ENCODE measurements at regions not wholly inside any gene's neighbourhood (a gene's known extent, or its start where the extent isn't known, plus 50 kb on each side); places are given as distances from the start of the nearest gene placed in this dataset.
"Not testable (repeated sequence)": the region's sequence is repeated elsewhere in the genome, so short reads cannot be mapped to it uniquely, and the experiment has no call there.

DNA sequence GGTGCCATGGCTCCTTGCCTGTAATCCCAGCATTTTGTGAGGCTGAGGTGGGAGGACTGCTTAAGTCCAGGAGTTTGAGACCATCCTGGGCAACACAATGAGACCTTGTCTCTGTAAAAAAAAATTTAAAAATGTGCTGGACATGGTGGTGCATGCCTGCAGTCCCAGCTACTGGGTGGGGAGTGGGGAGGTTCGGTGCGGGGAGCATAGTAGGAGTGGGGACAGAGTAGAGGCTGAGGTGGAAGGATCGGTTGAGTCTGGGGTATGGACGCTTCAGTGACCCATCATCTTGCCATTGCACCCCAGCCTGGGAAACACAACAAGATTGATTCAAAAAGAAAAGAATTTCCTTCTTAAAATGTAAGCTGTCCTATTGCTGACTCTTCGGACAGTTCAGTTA, 1490.0 kb upstream of the GBE1 start:
- DNase-seq (ENCODE audit: low read depth), result no peak

GRCh38 chr3:83250613-83251012, 1489.2 kb upstream of the GBE1 start:
- no peak for DNase-seq (ENCODE audit: low read depth)

- DNase-seq (ENCODE audit: low read depth), result no peak
Observed at GRCh38 chr3:83248454-83248853, 1487.0 kb upstream of the GBE1 start.

- no peak for DNase-seq (ENCODE audit: low read depth)
Observed at GRCh38 chr3:83235180-83235814, 1473.9 kb upstream of the GBE1 start.

DNA sequence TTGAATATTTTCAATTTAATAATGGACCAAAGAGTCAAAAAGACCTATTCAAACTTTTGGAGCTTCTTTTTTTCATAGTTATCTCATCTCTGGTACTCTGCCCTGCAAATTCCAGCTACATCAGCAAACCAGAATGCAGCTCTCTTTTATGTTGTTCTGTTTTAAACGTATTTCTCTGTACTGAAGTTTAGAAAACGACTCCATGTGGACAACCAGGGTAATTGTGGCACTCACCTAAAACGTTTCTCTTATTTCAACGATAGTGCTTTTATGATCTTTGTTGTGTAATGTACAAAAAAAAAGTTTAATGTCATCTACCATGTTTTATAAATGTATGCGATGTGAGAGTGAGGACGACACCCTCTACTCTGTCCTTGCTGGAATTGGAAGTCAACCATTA, 1472.3 kb upstream of the GBE1 start:
- DNase-seq (ENCODE audit: low read depth), result no peak

DNA sequence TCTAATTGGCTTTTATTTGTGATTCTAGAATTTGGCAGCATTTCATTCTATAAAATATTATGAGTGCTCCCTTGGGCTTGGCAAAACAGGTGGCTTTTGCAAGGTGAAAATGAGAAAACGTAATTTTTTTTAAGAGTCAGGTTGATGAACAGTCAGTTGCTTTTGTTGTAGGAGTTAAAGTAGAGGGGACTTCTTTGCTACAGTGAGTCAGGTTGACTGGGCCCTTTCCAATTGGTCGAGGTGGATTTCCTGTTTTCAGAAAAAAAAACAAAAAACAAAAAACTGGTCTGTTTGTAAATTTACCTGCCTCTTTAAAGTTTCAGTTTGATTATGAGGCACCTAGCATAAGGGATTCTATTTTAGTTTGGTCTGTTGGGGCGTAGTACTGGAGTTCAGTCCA, 1469.4 kb upstream of the GBE1 start:
- no peak for DNase-seq (ENCODE audit: low read depth)

- no peak for DNase-seq (ENCODE audit: low read depth)
Observed at GRCh38 chr3:83230376-83230775, 1468.9 kb upstream of the GBE1 start.

DNA sequence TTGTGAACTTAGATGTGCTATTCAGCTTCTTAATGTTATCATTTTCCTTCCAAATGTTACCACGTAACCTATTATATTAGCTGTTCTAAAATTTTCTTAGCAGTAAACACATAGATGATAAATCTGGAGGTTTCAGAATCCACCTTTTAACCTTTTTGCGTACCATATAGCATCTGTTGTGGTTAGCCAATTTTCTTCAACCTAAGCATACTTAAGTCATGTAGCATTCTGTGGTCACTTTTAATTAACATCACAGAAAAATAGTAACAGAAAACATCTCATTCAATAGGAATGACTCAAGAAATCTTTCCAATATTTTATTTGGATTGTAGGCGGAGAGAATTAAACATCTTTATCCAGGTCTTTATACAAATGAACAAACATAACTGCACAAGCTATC, 1465.3 kb upstream of the GBE1 start:
- DNase-seq (ENCODE audit: low read depth), result no peak

DNA sequence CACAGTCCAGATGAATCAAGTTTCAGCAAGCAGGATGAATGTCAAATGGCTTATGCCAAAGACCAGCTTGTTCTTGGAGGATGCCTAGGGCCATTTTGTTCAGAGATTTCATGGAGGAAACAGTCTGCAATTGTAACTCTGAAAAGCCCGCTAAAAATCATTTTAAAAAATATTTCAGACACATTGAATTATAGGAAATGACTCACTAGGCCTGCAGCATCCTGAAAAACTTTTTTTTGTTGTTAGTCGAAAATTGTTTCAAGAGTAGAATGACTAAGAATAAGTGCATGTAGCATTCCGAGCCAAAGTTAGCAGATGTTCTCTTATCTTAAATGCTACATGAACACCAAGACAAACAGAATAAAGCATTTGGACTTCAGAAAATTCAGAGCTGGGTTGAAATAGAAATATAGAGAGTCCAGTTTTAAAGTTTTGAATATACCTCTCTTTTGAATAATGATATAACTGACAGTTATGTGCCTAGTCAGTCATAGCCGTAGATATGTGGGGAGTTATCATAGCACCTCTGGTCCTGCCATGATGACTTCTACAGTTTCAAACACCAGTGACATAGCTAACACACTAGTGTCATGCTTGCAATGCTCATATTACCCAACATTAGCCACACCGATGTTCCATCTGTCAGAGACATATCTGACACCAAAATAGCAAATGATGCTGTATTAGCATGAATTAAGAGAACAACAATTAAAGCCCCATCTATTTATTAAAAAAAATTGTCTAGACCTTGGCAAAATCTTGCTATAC, 1462.8 kb upstream of the GBE1 start:
- no peak for DNase-seq (ENCODE audit: low read depth)

- no peak for DNase-seq (ENCODE audit: low read depth)
Observed at GRCh38 chr3:83218383-83219200, 1457.1 kb upstream of the GBE1 start.

DNA sequence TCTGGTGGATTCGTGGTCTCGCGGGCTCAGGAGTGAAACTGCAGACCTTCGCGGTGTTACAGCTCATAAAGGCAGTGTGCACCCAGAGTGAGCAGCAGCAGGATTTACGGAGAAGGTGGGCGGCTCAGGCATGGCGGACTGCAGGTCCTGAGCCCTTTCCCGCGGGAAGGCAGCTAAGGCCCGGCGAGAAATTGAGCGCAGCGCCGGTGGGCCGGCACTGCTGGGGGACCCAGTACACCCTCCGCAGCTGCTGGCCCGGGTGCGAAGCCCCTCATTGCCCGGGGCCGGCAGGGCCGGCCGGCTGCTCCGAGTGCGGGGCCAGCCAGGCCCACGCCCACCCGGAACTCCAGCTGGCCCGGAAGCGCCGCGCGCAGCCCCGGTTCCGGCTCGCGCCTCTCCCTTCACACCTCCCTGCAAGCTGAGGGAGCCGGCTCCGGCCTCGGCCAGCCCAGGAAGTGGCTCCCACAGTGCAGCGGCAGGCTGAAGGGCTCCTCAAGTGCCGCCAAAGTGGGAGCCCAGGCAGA, 1456.2 kb upstream of the GBE1 start:
- DNase-seq (ENCODE audit: low read depth), result not testable (repeated sequence)

DNA sequence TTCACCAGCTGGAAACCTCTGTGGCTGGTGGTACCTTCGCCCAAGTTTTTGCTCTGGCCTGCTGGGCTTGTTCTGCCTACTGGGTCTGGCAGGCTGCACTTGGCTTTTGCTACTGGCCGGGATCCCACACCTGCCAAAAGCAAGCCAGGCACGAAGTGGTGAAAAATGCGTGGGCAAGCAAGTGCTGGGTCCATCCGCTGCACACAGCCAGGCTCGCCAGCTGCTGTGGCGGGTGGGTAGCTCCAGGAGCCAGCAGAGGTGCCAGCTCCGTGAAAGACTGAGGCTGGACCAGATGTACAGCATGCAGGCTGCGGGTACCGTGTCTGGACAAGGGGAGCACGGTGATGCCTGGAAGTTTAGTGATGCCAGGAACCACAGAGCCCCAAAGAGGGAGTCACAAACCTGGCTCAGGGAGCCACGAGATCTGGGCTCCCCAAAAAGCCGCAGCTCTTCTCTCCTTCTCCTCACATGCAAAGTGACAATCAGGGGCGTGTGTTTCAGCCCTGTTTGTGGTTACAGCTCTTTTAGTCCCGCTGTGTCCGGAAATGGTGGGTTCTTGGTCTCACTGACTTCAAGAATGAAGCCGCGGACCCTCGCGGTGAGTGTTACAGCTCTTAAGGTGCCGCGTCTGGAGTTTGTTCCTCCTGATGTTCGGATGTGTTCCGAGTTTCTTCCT, 1455.6 kb upstream of the GBE1 start:
- no peak for DNase-seq (ENCODE audit: low read depth)

GRCh38 chr3:83195243-83195642, 1433.8 kb upstream of the GBE1 start:
- no peak for DNase-seq (ENCODE audit: low read depth)

GRCh38 chr3:83193526-83193925, 1432.1 kb upstream of the GBE1 start:
- no peak for DNase-seq (ENCODE audit: low read depth)

- no peak for DNase-seq (ENCODE audit: low read depth)
Observed at GRCh38 chr3:83189634-83190033, 1428.2 kb upstream of the GBE1 start.

GRCh38 chr3:83169473-83169872, 1408.0 kb upstream of the GBE1 start:
- DNase-seq (ENCODE audit: low read depth), result no peak

- DNase-seq (ENCODE audit: low read depth), result no peak
Observed at GRCh38 chr3:83150896-83151295, 1389.5 kb upstream of the GBE1 start.

- DNase-seq (ENCODE audit: low read depth), result no peak
Observed at GRCh38 chr3:83140983-83141382, 1379.5 kb upstream of the GBE1 start.

GRCh38 chr3:83131236-83131635, 1369.8 kb upstream of the GBE1 start:
- DNase-seq (ENCODE audit: low read depth), result no peak

- no peak for DNase-seq (ENCODE audit: low read depth)
Observed at GRCh38 chr3:83122774-83123350, 1361.4 kb upstream of the GBE1 start.

GRCh38 chr3:83093222-83093572, 1331.8 kb upstream of the GBE1 start:
- DNase-seq (ENCODE audit: low read depth), result no peak
